ENCODE measurements at regions not wholly inside any gene's neighbourhood (a gene's known extent, or its start where the extent isn't known, plus 50 kb on each side); places are given as distances from the start of the nearest gene placed in this dataset.

GRCh38 chr4:151569650-151570049 lies 160.7 kb downstream of the FHIP1A start:
- TF ChIP-seq ELK1 (IDR thresholded peaks at IDR 0.05; ENCODE audit: borderline replicate concordance, low read depth, low read length): no peak
- Histone ChIP-seq H2BK5ac (ENCODE audit: low read depth, low read length, poor library complexity, severe bottlenecking) (no peak overlapping the region), H3K9me1 (ENCODE audit: insufficient read depth, low read length) (no peaks in the 10 kb centered on the region), H3K4me1 (ENCODE audit: control insufficient read depth, insufficient read depth, low read length) (no peaks in the 10 kb centered on the region), H3K4me2 (ENCODE audit: low read depth, low read length) (no peak overlapping the region), H2AK5ac (ENCODE audit: low read depth, low read length) (no peak overlapping the region), H2AFZ (replicated peaks; ENCODE audit: low read length, poor library complexity) (no peak overlapping the region), H4K8ac (ENCODE audit: low read depth in 2 of 2, low read length in 2 of 2) (no peak overlapping the region), H3K4me3 (ENCODE audit: insufficient read depth, low read depth, low read length) (no peak overlapping the region), H3K18ac (ENCODE audit: low read depth, low read length) (no peak overlapping the region), H2BK15ac (ENCODE audit: low read depth, low read length) (no peak overlapping the region), H2BK20ac (ENCODE audit: low read depth, low read length) (no peak overlapping the region), H4K5ac (ENCODE audit: low read depth, low read length) (no peak overlapping the region), H3K36me3 (ENCODE audit: control insufficient read depth, insufficient read depth, low read length) (no peaks in the 10 kb centered on the region), H3K56ac (ENCODE audit: extremely low read depth, insufficient read depth, low read length) (no peak overlapping the region), H3K23ac (ENCODE audit: low read depth, low read length) (no peak overlapping the region), H3K9ac (ENCODE audit: low read depth, low read length) (no peak overlapping the region), H3K27me3 (ENCODE audit: control insufficient read depth, insufficient read depth, low read length) (no peaks in the 10 kb centered on the region; the same call in 1 of the 2 replicates), H3K27ac (ENCODE audit: insufficient read depth, low read length) (no peak overlapping the region), H3K79me1 (ENCODE audit: low read depth in 1 of 2, low read length in 2 of 2) (no peaks in the 10 kb centered on the region), H3K4ac (ENCODE audit: low read depth, low read length) (no peak overlapping the region), H4K91ac (ENCODE audit: insufficient read depth, low read depth, low read length) (no peak overlapping the region), H2BK120ac (ENCODE audit: low read depth, low read length) (no peak overlapping the region), H3K14ac (replicated peaks; ENCODE audit: low read depth, low read length) (no peak overlapping the region), H2AK9ac (replicated peaks; ENCODE audit: low read depth, low read length, poor library complexity) (no peak overlapping the region), H4K20me1 (ENCODE audit: insufficient read depth, low read length) (no peaks in the 10 kb centered on the region), H3K9me3 (ENCODE audit: control insufficient read depth, insufficient read depth, low read length) (no peaks in the 10 kb centered on the region)
- CTCF ChIA-PET: interaction anchor here (0.7 kb wide), 1 partner anchor 9 kb away, joined by 3 read pairs; no protein-coding TSS in a partner anchor
- DNase-seq (no peak), ATAC-seq (ENCODE audit: low read depth) (no peak)
- POLR2A ChIA-PET (ENCODE audit: unreplicated experiment): no interaction called here
- dilution Hi-C loops (cut with HindIII; ENCODE audit: low sequenced_read_pairs, unreplicated experiment) (no loop called here), in situ Hi-C loops (cut with MboI; ENCODE audit: low sequenced_read_pairs) (no loop called here), intact Hi-C loops (cut with micrococcal nuclease) (no loop called here)
- no TSS peak for BruUV-seq (replicated peaks)

Measured in IMR-90 (cell line).